HCT116 (cell line): ENCODE measurements at regions not wholly inside any gene's neighbourhood (a gene's known extent, or its start where the extent isn't known, plus 50 kb on each side); places are given as distances from the start of the nearest gene placed in this dataset.

Experiments used
- EGR1 ChIP-seq: IDR thresholded peaks from 2 replicates; pipeline ENCODE4 v1.6.1; 2012; ENCODE audit warnings: low read depth
- POLR2A ChIP-seq: IDR thresholded peaks from 2 replicates; pipeline ENCODE4 v1.7.0; 2011; ENCODE audit warnings: borderline replicate concordance; ENCODE audit not compliant: insufficient read depth, insufficient read length; ENCODE audit errors: extremely low read depth
- TCF7L2 ChIP-seq: IDR thresholded peaks from 2 replicates; pipeline ENCODE4 v1.7.0; 2011; ENCODE audit warnings: borderline replicate concordance, inconsistent platforms; ENCODE audit not compliant: insufficient read depth, insufficient read length; ENCODE audit errors: extremely low read depth
- ZNF274 ChIP-seq: fragments of 200-500 bp; sonication (Bioruptor generic); IDR thresholded peaks from 2 replicates; pipeline ENCODE4 v1.6.1; 2014; ENCODE audit warnings: mild to moderate bottlenecking, low read depth, low read length, inconsistent platforms
- TF ChIP-seq, protein P1 (sequence below), 3 experiments: fragments of 200-600 bp in 1 of 3; sonication (generic) in 1 of 3; IDR thresholded peaks in 2 of 3; conservative IDR thresholded peaks in 1 of 3; 2 replicates each; pipeline ENCODE4 v1.5.1; 2012 to 2017; ENCODE audit warnings: low read depth in 2 of 3, low read length in 2 of 3, antibody characterized with exemption in 1 of 3, borderline replicate concordance in 1 of 3, control low read depth in 1 of 3, mild to moderate bottlenecking in 1 of 3, mixed read lengths in 1 of 3, mixed run types in 1 of 3, moderate library complexity in 1 of 3; ENCODE audit not compliant: insufficient read depth in 1 of 3
- TF ChIP-seq, protein P2 (sequence below): IDR thresholded peaks from 2 replicates; pipeline ENCODE4 v1.6.1; 2012

DNA sequence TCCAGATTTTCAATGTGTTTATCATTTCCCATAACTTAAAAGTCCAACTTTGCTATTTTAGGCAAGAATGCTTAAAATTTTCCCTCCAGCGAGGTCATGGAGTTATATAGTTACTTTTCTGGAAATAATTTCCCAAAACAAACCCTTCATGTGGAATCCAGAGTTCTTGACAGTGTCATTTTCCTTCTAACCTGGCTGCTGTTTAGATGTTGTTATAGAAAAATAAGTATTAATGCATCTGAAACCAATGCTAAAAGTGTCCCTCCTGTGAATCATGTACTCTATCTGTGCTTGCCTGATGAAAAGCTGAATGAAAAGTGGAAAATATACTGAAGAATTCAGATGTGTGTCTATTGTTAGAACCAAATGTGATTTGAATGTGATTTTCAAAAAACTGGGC, 245.3 kb upstream of the HSF2 start:
- TF ChIP-seq EGR1: no peak
- no peak for TF ChIP-seq TCF7L2
- TF ChIP-seq, protein P1, sequence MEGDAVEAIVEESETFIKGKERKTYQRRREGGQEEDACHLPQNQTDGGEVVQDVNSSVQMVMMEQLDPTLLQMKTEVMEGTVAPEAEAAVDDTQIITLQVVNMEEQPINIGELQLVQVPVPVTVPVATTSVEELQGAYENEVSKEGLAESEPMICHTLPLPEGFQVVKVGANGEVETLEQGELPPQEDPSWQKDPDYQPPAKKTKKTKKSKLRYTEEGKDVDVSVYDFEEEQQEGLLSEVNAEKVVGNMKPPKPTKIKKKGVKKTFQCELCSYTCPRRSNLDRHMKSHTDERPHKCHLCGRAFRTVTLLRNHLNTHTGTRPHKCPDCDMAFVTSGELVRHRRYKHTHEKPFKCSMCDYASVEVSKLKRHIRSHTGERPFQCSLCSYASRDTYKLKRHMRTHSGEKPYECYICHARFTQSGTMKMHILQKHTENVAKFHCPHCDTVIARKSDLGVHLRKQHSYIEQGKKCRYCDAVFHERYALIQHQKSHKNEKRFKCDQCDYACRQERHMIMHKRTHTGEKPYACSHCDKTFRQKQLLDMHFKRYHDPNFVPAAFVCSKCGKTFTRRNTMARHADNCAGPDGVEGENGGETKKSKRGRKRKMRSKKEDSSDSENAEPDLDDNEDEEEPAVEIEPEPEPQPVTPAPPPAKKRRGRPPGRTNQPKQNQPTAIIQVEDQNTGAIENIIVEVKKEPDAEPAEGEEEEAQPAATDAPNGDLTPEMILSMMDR (IDR thresholded peaks at IDR 0.05 in 2 of 3, conservative IDR thresholded peaks at IDR 0.05 in 1 of 3; ENCODE audit: borderline replicate concordance in 1 of 3, insufficient read depth in 1 of 3, low read depth in 2 of 3, low read length in 2 of 3): no peak
- no peak for TF ChIP-seq ZNF274
- TF ChIP-seq, protein P2, sequence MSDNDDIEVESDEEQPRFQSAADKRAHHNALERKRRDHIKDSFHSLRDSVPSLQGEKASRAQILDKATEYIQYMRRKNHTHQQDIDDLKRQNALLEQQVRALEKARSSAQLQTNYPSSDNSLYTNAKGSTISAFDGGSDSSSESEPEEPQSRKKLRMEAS: no peak
- no peak for TF ChIP-seq POLR2A
